ENCODE measurements at regions not wholly inside any gene's neighbourhood (a gene's known extent, or its start where the extent isn't known, plus 50 kb on each side); places are given as distances from the start of the nearest gene placed in this dataset.

GRCh38 chr14:46147452-46147851 is 504.1 kb downstream of the RPL10L start:
- no peak for DNase-seq
- no peak for TF ChIP-seq CTCF (IDR thresholded peaks at IDR 0.05; ENCODE audit: insufficient read depth in 1 of 2, low read depth in 1 of 2, low read length in 1 of 2, severe bottlenecking in 1 of 2, unreplicated experiment in 1 of 2)
- Mint-ChIP-seq H3K9me3 (ENCODE audit: unreplicated experiment) (no peaks in the 10 kb centered on the region), H3K36me3 (ENCODE audit: insufficient read depth, unreplicated experiment) (no peaks in the 10 kb centered on the region), H3K27me3 (ENCODE audit: insufficient read depth, unreplicated experiment) (peaks cover 4% of the 10 kb centered on the region), H3K4me3 (ENCODE audit: unreplicated experiment) (no peak overlapping the region), H3K4me1 (ENCODE audit: low read depth, unreplicated experiment) (no peaks in the 10 kb centered on the region), H3K27ac (ENCODE audit: unreplicated experiment) (no peak overlapping the region)
- Histone ChIP-seq H3K4me3 (ENCODE audit: low read depth, low read length) (no peak overlapping the region), H3K36me3 (ENCODE audit: control insufficient read depth, insufficient read depth, low read length) (no peaks in the 10 kb centered on the region), H3K4me1 (no peaks in the 10 kb centered on the region), H3K27me3 (replicated peaks; ENCODE audit: control insufficient read depth, insufficient read depth, low read length) (no peaks in the 10 kb centered on the region), H3K9me3 (no peaks in the 10 kb centered on the region)
- ChIA-PET POLR2A (no interaction called here), CTCF (no interaction called here)
- intact Hi-C loops (cut with micrococcal nuclease; ENCODE audit: unreplicated experiment): no loop called here
- no TSS peak for BruUV-seq (replicated peaks)

DNA sequence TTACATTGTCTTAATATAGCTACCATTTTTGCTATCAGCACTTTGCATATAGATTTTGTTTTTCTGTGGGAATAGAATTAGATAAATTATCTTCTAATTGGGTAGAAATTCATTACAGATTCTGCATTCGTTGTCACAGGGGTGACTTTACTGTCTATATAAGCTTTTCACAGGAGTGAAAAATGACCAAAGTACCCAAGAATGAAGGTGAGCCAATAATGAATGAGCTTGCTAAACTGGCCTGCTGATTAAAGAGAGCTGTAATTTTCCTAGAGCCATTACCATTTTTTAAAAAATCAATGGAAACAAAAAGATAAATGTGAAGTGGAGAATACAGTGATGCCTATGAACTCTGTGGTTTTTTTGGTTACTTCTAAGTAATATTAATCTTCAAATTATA is 504.6 kb downstream of the RPL10L start:
- CTCF ChIA-PET: no interaction called here
- Mint-ChIP-seq H3K27me3 (ENCODE audit: insufficient read depth, unreplicated experiment) (peaks cover 4% of the 10 kb centered on the region), H3K36me3 (ENCODE audit: insufficient read depth, unreplicated experiment) (no peaks in the 10 kb centered on the region), H3K9me3 (ENCODE audit: unreplicated experiment) (no peaks in the 10 kb centered on the region), H3K4me1 (ENCODE audit: low read depth, unreplicated experiment) (no peaks in the 10 kb centered on the region), H3K27ac (ENCODE audit: unreplicated experiment) (no peak overlapping the region), H3K4me3 (ENCODE audit: unreplicated experiment) (no peak overlapping the region)
- no peak for TF ChIP-seq CTCF (IDR thresholded peaks at IDR 0.05; ENCODE audit: insufficient read depth in 1 of 2, low read depth in 1 of 2, low read length in 1 of 2, severe bottlenecking in 1 of 2, unreplicated experiment in 1 of 2)
- Histone ChIP-seq H3K9me3 (no peaks in the 10 kb centered on the region), H3K4me3 (ENCODE audit: low read depth, low read length) (no peak overlapping the region), H3K4me1 (no peaks in the 10 kb centered on the region), H3K27me3 (replicated peaks; ENCODE audit: control insufficient read depth, insufficient read depth, low read length) (no peaks in the 10 kb centered on the region), H3K36me3 (ENCODE audit: control insufficient read depth, insufficient read depth, low read length) (no peaks in the 10 kb centered on the region)
- DNase-seq: no peak
- BruUV-seq (replicated peaks): no TSS peak
- intact Hi-C loops (cut with micrococcal nuclease; ENCODE audit: unreplicated experiment): no loop called here
- POLR2A ChIA-PET: no interaction called here

GRCh38 chr14:46140445-46140844 is 511.1 kb downstream of the RPL10L start:
- Mint-ChIP-seq H3K4me1 (ENCODE audit: low read depth, unreplicated experiment) (no peaks in the 10 kb centered on the region), H3K27me3 (ENCODE audit: insufficient read depth, unreplicated experiment) (peaks cover 9% of the 10 kb centered on the region), H3K27ac (ENCODE audit: unreplicated experiment) (no peak overlapping the region), H3K9me3 (ENCODE audit: unreplicated experiment) (no peaks in the 10 kb centered on the region), H3K36me3 (ENCODE audit: insufficient read depth, unreplicated experiment) (no peaks in the 10 kb centered on the region), H3K4me3 (ENCODE audit: unreplicated experiment) (no peak overlapping the region)
- Histone ChIP-seq H3K27me3 (replicated peaks; ENCODE audit: control insufficient read depth, insufficient read depth, low read length) (no peaks in the 10 kb centered on the region), H3K4me1 (no peaks in the 10 kb centered on the region), H3K4me3 (ENCODE audit: low read depth, low read length) (no peak overlapping the region), H3K36me3 (ENCODE audit: control insufficient read depth, insufficient read depth, low read length) (no peaks in the 10 kb centered on the region), H3K9me3 (no peaks in the 10 kb centered on the region)
- CTCF ChIA-PET: no interaction called here
- DNase-seq: no peak
- BruUV-seq (replicated peaks): no TSS peak
- POLR2A ChIA-PET: no interaction called here
- no peak for TF ChIP-seq CTCF (IDR thresholded peaks at IDR 0.05; ENCODE audit: insufficient read depth in 1 of 2, low read depth in 1 of 2, low read length in 1 of 2, severe bottlenecking in 1 of 2, unreplicated experiment in 1 of 2)
- intact Hi-C loops (cut with micrococcal nuclease; ENCODE audit: unreplicated experiment): no loop called here
